ENCODE measurements at regions not wholly inside any gene's neighbourhood (a gene's known extent, or its start where the extent isn't known, plus 50 kb on each side); places are given as distances from the start of the nearest gene placed in this dataset.

- TF ChIP-seq CTCF (IDR thresholded peaks at IDR 0.05) = no peak
- no peak for DNase-seq (ENCODE audit: low spot score)
- no peak for ATAC-seq (ENCODE audit: low FRiP score)
Measured at GRCh38 chr4:12172198-12172973, 743.7 kb upstream of the HS3ST1 start.

- TF ChIP-seq CTCF (IDR thresholded peaks at IDR 0.05) = no peak
- DNase-seq (ENCODE audit: low spot score) = no peak
- no peak for ATAC-seq (ENCODE audit: low FRiP score)
Measured at GRCh38 chr4:12170308-12170707, 741.6 kb upstream of the HS3ST1 start.

GRCh38 chr4:12165616-12166015, 736.9 kb upstream of the HS3ST1 start:
- no peak for TF ChIP-seq CTCF (IDR thresholded peaks at IDR 0.05)
- ATAC-seq (ENCODE audit: low FRiP score) (no peak), DNase-seq (ENCODE audit: low spot score) (no peak)

- no peak for ATAC-seq (ENCODE audit: low FRiP score)
Measured at GRCh38 chr4:12146339-12146738, 717.6 kb upstream of the HS3ST1 start.

GRCh38 chr4:12145768-12146167, 717.1 kb upstream of the HS3ST1 start:
- DNase-seq (ENCODE audit: low spot score) (no peak), ATAC-seq (ENCODE audit: low FRiP score) (no peak)
- TF ChIP-seq CTCF (IDR thresholded peaks at IDR 0.05) = no peak

More at GRCh38 chr4:12146339-12146738, 717.6 kb upstream of the HS3ST1 start:
- no peak for DNase-seq (ENCODE audit: low spot score)
- TF ChIP-seq CTCF (IDR thresholded peaks at IDR 0.05) = no peak

- TF ChIP-seq CTCF (IDR thresholded peaks at IDR 0.05) = no peak
- DNase-seq (ENCODE audit: low spot score) = no peak
- no peak for ATAC-seq (ENCODE audit: low FRiP score)
Measured at GRCh38 chr4:12145106-12145505, 716.4 kb upstream of the HS3ST1 start.

GRCh38 chr4:12144051-12144450, 715.4 kb upstream of the HS3ST1 start:
- TF ChIP-seq CTCF (IDR thresholded peaks at IDR 0.05) = no peak
- no peak for DNase-seq (ENCODE audit: low spot score)

More at GRCh38 chr4:12144051-12144450, 715.4 kb upstream of the HS3ST1 start:
- ATAC-seq (ENCODE audit: low FRiP score) = no peak
